ENCODE measurements at regions not wholly inside any gene's neighbourhood (a gene's known extent, or its start where the extent isn't known, plus 50 kb on each side); places are given as distances from the start of the nearest gene placed in this dataset.

DNA sequence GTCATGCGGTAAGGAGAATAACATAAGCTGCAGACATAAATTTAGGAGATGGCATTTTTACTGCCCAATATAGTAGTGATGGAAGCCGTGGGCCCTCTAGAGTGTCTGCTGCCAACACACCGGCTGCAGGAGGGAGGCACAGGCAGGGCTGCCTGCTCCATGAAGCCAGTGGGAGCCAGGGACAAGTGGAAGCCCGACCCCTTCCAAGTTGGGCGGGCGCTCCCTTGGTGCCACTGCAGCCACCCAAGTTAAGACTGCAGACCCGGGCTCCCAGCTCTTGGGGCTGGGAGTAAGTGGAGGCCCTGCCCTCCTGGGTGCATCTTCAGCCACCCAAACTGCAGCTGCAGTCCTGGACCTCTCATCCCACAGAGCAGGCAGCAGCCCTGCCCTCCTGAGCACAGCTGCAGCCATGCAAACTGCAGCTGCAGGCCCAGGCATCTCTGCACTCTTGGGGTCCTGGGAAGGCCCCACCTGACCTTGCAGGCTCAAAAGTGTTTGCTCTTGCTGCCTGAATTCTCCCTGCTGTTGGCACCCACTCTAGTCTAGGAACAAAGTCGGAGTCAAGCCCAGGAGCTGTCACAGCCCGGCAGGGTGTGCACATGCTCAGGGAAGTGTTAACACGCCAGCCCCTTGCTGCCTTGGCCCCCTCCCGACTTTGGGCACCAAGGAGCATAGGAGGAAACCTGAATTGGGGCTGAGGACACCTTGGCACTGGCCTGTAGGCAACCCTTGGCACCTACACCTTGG lies 437.2 kb upstream of the PRMT6 start:
- no peaks in the 10 kb centered on the region for H3K36me3 ChIP-seq
- H3K27ac ChIP-seq = no peak overlapping the region
- H3K27me3 ChIP-seq = no peaks in the 10 kb centered on the region
- no peak overlapping the region for H3K4me3 ChIP-seq
- 91% methylated on average over 8 to 10 of the region's 11 CpGs for WGBS, 2 donors
- no peaks in the 10 kb centered on the region for H3K9me3 ChIP-seq
- TF ChIP-seq POLR2A (IDR thresholded peaks at IDR 0.05) = no peak
- TF ChIP-seq POLR2AphosphoS5 (IDR thresholded peaks at IDR 0.05) = no peak
- TF ChIP-seq, protein P1, sequence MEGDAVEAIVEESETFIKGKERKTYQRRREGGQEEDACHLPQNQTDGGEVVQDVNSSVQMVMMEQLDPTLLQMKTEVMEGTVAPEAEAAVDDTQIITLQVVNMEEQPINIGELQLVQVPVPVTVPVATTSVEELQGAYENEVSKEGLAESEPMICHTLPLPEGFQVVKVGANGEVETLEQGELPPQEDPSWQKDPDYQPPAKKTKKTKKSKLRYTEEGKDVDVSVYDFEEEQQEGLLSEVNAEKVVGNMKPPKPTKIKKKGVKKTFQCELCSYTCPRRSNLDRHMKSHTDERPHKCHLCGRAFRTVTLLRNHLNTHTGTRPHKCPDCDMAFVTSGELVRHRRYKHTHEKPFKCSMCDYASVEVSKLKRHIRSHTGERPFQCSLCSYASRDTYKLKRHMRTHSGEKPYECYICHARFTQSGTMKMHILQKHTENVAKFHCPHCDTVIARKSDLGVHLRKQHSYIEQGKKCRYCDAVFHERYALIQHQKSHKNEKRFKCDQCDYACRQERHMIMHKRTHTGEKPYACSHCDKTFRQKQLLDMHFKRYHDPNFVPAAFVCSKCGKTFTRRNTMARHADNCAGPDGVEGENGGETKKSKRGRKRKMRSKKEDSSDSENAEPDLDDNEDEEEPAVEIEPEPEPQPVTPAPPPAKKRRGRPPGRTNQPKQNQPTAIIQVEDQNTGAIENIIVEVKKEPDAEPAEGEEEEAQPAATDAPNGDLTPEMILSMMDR (IDR thresholded peaks at IDR 0.05) = no peak
- TF ChIP-seq EP300 (IDR thresholded peaks at IDR 0.05) = no peak
- DNase-seq (peak in 1 of 2 donors; percentile 49), ATAC-seq (ENCODE audit: low FRiP score in 2 of 2) (peak in 1 of 2 donors; percentile 16)
- H3K4me1 ChIP-seq = no peaks in the 10 kb centered on the region

DNA sequence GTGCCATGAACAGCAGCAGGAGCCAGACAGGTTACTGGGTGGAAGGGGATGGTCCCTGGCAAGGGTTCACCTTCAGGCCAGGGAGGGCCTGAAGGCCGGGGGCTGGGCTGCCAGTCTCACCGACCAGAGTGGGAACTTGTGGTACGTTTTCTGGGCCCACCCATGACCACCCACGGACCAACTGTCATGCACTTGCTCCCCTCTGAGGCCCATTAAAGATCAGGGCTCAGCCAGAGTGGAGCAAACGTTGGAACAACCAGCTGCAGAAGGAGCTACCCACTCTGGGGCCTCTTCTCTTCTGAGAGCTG lies 436.7 kb upstream of the PRMT6 start:
- DNase-seq = peak in 1 of 2 donors; percentile 53
- TF ChIP-seq EP300 (IDR thresholded peaks at IDR 0.05) (no peak), POLR2AphosphoS5 (IDR thresholded peaks at IDR 0.05) (no peak), POLR2A (IDR thresholded peaks at IDR 0.05) (no peak)
- TF ChIP-seq, protein P1 (IDR thresholded peaks at IDR 0.05) = no peak
- Histone ChIP-seq H3K4me3 (no peak overlapping the region), H3K36me3 (no peaks in the 10 kb centered on the region), H3K9me3 (no peaks in the 10 kb centered on the region), H3K27me3 (no peaks in the 10 kb centered on the region), H3K27ac (no peak overlapping the region), H3K4me1 (no peaks in the 10 kb centered on the region)
- WGBS, 2 donors = 0 to 88% methylated on average over 1 to 3 of the region's 5 CpGs
- peak in 1 of 2 donors; percentile 15 for ATAC-seq (ENCODE audit: low FRiP score in 2 of 2)

DNA sequence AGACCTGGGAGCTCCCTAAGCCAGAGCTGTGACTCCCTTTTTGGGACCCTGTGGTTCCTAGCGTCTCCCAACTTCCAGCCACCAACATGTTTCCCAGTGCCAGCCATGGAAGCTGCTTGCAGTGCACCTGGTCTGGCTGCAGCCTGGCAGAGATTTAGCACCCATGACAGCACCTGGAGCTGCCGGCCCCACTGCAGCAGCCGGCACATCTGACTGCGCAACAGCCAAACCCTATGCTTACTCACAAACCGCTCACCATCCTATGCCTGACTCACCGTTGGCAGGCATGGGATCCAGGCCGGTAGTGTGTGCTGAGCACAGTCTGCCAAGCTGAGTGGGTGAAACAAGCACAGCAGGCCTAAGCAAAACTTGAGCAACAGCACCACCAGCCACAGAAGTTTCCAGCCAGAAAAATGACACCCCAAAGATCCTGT lies 435.9 kb upstream of the PRMT6 start:
- Histone ChIP-seq H3K9me3 (no peaks in the 10 kb centered on the region), H3K27me3 (no peaks in the 10 kb centered on the region), H3K4me1 (no peaks in the 10 kb centered on the region), H3K27ac (no peak overlapping the region), H3K36me3 (no peaks in the 10 kb centered on the region), H3K4me3 (no peak overlapping the region)
- DNase-seq (peak in 1 of 2 donors; percentile 35), ATAC-seq (ENCODE audit: low FRiP score in 2 of 2) (peak in 1 of 2 donors; percentile 22)
- 63 to 81% methylated on average over 6 to 7 of the region's 7 CpGs for WGBS, 2 donors
- TF ChIP-seq, protein P1 (IDR thresholded peaks at IDR 0.05) = no peak
- no peak for TF ChIP-seq POLR2AphosphoS5 (IDR thresholded peaks at IDR 0.05)
- TF ChIP-seq EP300 (IDR thresholded peaks at IDR 0.05) = no peak
- no peak for TF ChIP-seq POLR2A (IDR thresholded peaks at IDR 0.05)

DNA sequence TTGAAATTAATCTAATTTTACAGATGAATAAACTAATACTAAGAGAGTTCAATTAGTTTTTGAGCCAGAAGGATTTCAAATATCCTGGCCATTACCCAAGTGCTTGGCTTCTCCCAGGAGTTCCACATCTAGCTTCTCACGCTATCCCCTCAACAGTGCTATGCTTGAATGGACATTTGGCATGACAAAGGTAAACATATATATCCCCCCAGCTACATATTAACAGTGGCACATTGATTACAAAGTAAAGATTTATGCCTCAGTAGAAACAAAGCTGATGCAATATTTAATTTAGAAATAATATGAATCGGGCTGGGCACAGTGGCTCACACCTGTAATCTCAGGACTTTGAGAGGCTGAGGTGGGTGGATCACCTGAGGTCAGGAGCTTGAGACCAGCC lies 434.6 kb upstream of the PRMT6 start:
- H3K9me3 ChIP-seq = no peaks in the 10 kb centered on the region
- ATAC-seq (ENCODE audit: low FRiP score in 2 of 2) = no peak
- no peak overlapping the region for H3K27ac ChIP-seq
- no peaks in the 10 kb centered on the region for H3K27me3 ChIP-seq
- 70 to 74% methylated on average over 2 of the region's 2 CpGs for WGBS, 2 donors
- no peak for DNase-seq
- TF ChIP-seq POLR2AphosphoS5 (IDR thresholded peaks at IDR 0.05) (no peak), POLR2A (IDR thresholded peaks at IDR 0.05) (no peak), EP300 (IDR thresholded peaks at IDR 0.05) (no peak)
- TF ChIP-seq, protein P1 (IDR thresholded peaks at IDR 0.05) = no peak
- H3K4me1 ChIP-seq = no peaks in the 10 kb centered on the region
- H3K4me3 ChIP-seq = no peak overlapping the region
- H3K36me3 ChIP-seq = no peaks in the 10 kb centered on the region

DNA sequence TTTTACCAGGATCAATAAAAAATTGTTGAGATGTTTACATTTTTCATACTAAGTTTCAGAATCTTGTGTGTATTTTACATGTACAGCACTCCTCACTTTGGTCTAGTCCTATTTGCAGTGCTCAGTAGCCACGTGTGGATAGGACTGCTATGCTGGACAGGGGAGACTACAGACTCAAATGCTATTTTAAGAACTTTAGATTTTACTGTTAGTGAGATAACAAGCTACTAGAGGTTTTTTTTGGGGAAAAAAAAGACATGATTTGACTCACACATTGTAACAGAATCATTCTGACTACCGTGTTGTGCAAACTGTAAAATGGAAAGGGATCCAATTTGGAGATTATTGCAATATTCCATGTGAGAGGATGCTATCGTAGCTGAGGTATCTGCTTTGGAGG lies 418.9 kb upstream of the PRMT6 start:
- Histone ChIP-seq H3K4me1 (no peaks in the 10 kb centered on the region), H3K9me3 (no peaks in the 10 kb centered on the region), H3K36me3 (no peaks in the 10 kb centered on the region), H3K27me3 (no peaks in the 10 kb centered on the region), H3K4me3 (no peak overlapping the region), H3K27ac (no peak overlapping the region)
- 55 to 60% methylated on average over 3 of the region's 3 CpGs for WGBS, 2 donors
- DNase-seq (no peak), ATAC-seq (ENCODE audit: low FRiP score in 2 of 2) (no peak)
- TF ChIP-seq EP300 (IDR thresholded peaks at IDR 0.05) (no peak), POLR2A (IDR thresholded peaks at IDR 0.05) (no peak), POLR2AphosphoS5 (IDR thresholded peaks at IDR 0.05) (no peak)
- TF ChIP-seq, protein P1 (IDR thresholded peaks at IDR 0.05) = no peak
